NCI-H2227 treated with DMSO at 0.1 percent for 48 hours (cell line): ENCODE measurements at regions not wholly inside any gene's neighbourhood (a gene's known extent, or its start where the extent isn't known, plus 50 kb on each side); places are given as distances from the start of the nearest gene placed in this dataset.
"Not testable (repeated sequence)": the region's sequence is repeated elsewhere in the genome, so short reads cannot be mapped to it uniquely, and the experiment has no call there.

Source experiments
- DNase-seq: peaks from one replicate; lab custom pipeline; 2025; lab: John Stamatoyannopoulos, UW

- DNase-seq = no peak
Observed at GRCh38 chr16:66245868-66246267, 120.6 kb upstream of the CDH5 start.

GRCh38 chr16:66245072-66245471 is 121.4 kb upstream of the CDH5 start:
- no peak for DNase-seq

DNA sequence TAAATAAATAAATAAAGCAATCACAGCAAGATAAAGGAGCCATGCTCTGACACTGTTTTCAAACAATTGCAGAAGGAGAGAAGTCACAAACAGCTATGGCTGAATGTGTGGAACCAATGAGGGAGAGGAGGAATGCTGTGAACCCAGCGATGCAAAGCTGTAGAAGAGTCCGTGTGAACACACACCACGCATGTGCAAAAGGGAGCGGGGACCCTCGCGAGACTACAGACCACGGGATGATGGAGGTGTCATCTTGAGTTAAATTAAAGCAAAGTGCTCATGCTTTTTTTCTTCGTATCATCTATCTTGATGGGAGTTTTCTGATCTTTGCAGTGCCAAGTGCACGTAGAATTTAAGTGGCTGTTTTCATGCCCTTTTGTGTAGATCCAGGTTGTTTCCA is 123.8 kb upstream of the CDH5 start:
- no peak for DNase-seq

DNA sequence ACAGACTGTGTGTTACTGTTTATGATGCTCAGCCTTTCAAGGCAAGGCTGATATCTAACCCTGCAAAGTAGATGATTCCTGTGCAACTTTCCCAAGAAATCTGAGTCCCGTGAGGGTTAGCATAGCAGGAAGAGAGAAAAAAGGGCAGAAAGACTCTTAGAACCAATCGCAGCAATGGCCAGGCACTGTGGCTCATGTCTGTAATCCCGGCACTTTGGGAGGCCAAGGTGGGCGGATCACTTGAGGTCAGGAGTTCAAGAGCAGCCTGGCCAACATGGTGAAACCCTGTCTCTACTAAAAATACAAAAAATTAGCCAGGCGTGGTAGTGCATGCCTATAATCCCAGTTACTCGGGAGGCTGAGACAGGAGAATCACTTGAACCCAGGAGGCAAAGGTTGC is 124.3 kb upstream of the CDH5 start:
- not testable (repeated sequence) for DNase-seq

DNA sequence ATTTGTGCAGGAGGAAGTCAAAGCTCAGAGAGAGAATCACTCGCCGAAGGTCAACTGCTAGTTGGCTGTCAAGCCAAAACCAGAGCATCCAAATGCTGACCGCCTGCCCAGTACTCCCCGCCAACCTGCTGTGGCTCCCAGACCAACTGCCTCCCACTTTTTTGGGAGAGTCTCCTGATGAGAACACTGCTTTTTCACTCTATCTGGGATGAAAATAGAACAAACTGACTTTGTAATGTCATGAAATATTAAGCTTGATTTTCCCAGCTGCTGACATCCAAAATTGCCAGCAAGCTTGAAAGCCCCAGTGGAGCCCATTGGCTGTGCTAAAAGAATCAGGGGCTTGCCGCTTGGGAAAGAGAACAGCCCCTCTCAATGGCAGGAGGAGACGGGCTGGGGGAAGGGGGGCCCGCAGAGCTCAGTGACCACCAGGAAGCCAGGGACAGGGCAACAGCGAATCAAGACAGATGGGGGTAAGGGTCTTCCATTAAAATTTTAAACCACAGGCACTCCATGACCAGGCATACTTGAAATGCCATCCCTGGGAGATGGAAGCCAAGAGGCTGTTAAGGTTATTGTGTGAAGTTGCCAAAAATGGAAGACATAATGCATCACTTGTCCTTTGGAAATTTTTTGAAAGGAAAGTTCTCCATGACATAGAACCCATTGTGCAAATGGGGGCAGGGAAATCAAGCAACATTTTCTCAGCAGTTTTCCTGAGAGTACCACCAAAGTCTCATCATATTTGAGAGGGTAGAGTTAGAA is 125.7 kb upstream of the CDH5 start:
- no peak for DNase-seq

DNA sequence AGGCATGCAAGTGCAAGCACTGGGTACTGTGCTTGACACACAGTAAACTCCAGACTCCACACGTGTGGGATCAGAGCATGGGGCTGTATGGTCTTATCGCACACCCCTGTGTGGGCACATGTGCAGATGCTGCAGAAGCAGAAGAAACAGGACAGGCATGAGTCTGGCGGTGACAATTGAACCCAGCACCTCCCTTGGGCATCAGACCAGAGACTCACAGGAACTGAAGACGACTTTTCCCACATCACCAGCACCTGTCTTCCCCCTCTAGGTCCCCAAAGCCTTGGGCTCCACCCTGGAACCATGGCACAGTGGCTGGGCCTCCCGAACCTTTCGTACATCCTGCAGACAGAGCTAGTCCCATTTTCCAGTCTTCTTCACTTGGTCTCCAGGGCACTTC is 126.4 kb upstream of the CDH5 start:
- DNase-seq = no peak

- DNase-seq = no peak
Observed at GRCh38 chr16:66238696-66239095, 127.8 kb upstream of the CDH5 start.

GRCh38 chr16:66236301-66236700 is 130.2 kb upstream of the CDH5 start:
- DNase-seq = no peak

- DNase-seq = no peak
Observed at GRCh38 chr16:66231452-66232160, 134.9 kb upstream of the CDH5 start.

GRCh38 chr16:66229651-66230050 is 136.8 kb upstream of the CDH5 start:
- no peak for DNase-seq

GRCh38 chr16:66228792-66229191 is 137.7 kb upstream of the CDH5 start:
- no peak for DNase-seq

- DNase-seq = no peak
Observed at GRCh38 chr16:66227766-66228530, 138.5 kb upstream of the CDH5 start.

- DNase-seq = no peak
Observed at GRCh38 chr16:66226762-66227161, 139.7 kb upstream of the CDH5 start.

- no peak for DNase-seq
Observed at GRCh38 chr16:66225696-66226095, 140.8 kb upstream of the CDH5 start.

DNA sequence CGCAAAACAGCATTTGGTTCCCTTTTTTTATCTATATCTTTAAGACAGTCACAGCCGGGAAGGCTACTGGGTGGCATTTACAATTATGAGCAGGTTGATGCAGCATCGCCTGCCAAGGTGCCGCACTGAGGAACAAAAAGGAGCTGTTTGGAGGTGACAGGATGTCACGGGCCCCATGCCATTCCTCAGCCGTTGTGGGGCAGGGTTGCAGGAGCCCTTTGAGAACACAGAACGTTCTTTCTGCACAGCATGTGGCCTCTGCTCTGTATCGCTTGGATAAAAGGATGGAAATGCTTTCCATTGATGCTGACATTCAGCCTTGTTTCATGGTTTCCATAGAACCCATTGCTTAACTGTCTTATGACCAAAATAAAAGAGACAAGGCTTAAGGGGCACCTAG is 141.9 kb upstream of the CDH5 start:
- no peak for DNase-seq

- DNase-seq = no peak
Observed at GRCh38 chr16:66224186-66224585, 142.3 kb upstream of the CDH5 start.

- DNase-seq = no peak
Observed at GRCh38 chr16:66223176-66223780, 143.2 kb upstream of the CDH5 start.

GRCh38 chr16:66222756-66223155 is 143.7 kb upstream of the CDH5 start:
- no peak for DNase-seq

- DNase-seq = no peak
Observed at GRCh38 chr16:66220702-66221101, 145.8 kb upstream of the CDH5 start.

DNA sequence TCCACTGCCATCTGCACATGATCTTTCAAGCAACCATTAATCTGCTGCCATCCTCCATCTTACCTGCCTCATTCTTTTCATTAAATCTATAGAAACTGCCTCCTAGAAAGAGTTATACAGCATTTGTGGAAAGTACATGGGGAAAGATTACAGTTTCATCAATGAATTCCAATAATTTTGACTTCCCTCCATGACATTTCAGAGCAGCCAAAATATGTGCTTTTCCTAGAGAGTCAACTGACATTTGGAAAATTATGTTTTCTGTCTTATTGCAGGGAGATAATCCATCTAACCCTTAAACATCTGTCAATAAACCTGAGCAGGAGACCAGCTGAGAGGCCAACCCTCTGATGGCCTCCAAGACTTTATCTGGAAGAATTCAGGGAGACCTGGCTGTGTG is 147.0 kb upstream of the CDH5 start:
- DNase-seq = no peak

DNA sequence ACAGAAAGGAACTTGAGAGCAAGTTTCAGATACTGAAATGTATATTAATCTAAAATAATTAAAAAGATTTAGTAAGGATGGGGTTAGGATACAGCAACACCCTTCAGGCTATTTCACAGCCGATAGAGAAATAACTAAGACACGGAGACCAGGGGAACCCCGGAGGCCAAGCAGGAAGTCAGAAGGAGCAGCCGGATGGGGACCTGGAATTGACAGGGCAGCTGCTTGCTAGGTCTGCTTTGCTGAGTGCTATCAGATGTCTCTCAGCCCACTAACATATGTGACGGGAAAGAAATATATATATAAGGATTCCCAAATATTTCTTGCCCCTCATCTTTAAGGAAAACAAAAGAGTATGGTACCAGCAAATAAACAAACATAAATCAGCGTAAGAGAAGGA is 154.1 kb upstream of the CDH5 start:
- no peak for DNase-seq

- no peak for DNase-seq
Observed at GRCh38 chr16:66211651-66212050, 154.8 kb upstream of the CDH5 start.

- DNase-seq = no peak
Observed at GRCh38 chr16:66207883-66208265, 158.6 kb upstream of the CDH5 start.
